Upper lobe of right lung (tissue), 1 donor: ENCODE measurements at regions not wholly inside any gene's neighbourhood (a gene's known extent, or its start where the extent isn't known, plus 50 kb on each side); places are given as distances from the start of the nearest gene placed in this dataset.

ENCODE experiments used
- ATAC-seq: fragments of 200-7000 bp; cut with Tn5 transposase; one replicate; pipeline ENCODE4 v1.9.1; 2020; ENCODE audit warnings: mild to moderate bottlenecking, moderate library complexity
- DNase-seq: peaks from one replicate; pipeline ENCODE4 v3.0.0-alpha.2; 2020
- H3K27ac ChIP-seq: fragments of 200-600 bp; one replicate; pipeline ENCODE4 v1.8.0; 2022
- H3K27me3 ChIP-seq: fragments of 200-600 bp; one replicate; pipeline ENCODE4 v1.8.0; 2022; ENCODE audit warnings: mild to moderate bottlenecking
- H3K36me3 ChIP-seq: fragments of 200-600 bp; one replicate; pipeline ENCODE4 v1.8.0; 2022
- H3K4me1 ChIP-seq: fragments of 200-600 bp; one replicate; pipeline ENCODE4 v1.8.0; 2022
- H3K4me3 ChIP-seq: fragments of 200-600 bp; one replicate; pipeline ENCODE4 v1.8.0; 2022; ENCODE audit warnings: mild to moderate bottlenecking
- H3K9me3 ChIP-seq: fragments of 200-600 bp; one replicate; pipeline ENCODE4 v1.8.0; 2022
- CTCF ChIP-seq: fragments of 200-600 bp; IDR thresholded peaks from one replicate; pipeline ENCODE4 v1.8.0; 2022; ENCODE audit warnings: antibody characterized with exemption
- intact Hi-C: fragments of 100-400 bp; cut with DNase I; formaldehyde crosslinking; loops from one replicate; pipeline ENCODE4 v1.11.0; 2022
- donor health status: DM: no; HTN: yes; CAD: no; lungs with severe emphysema.

GRCh38 chr9:82216435-82216834 lies 227.9 kb downstream of the SPATA31D1 start:
- no peaks in the 10 kb centered on the region for H3K9me3 ChIP-seq
- no peak for ATAC-seq
- no peak overlapping the region for H3K27ac ChIP-seq
- H3K36me3 ChIP-seq: no peaks in the 10 kb centered on the region
- H3K27me3 ChIP-seq: no peaks in the 10 kb centered on the region
- no peak for TF ChIP-seq CTCF
- no peak for DNase-seq
- intact Hi-C loops: no loop called here
- no peak overlapping the region for H3K4me3 ChIP-seq
- no peaks in the 10 kb centered on the region for H3K4me1 ChIP-seq

- no peak for DNase-seq
- no peaks in the 10 kb centered on the region for H3K9me3 ChIP-seq
- H3K27ac ChIP-seq: no peak overlapping the region
- no peaks in the 10 kb centered on the region for H3K27me3 ChIP-seq
- ATAC-seq: no peak
- no peaks in the 10 kb centered on the region for H3K4me1 ChIP-seq
- no peak for TF ChIP-seq CTCF
- intact Hi-C loops: no loop called here
- H3K4me3 ChIP-seq: no peak overlapping the region
- no peaks in the 10 kb centered on the region for H3K36me3 ChIP-seq
Measured at GRCh38 chr9:82223442-82223841, 234.9 kb downstream of the SPATA31D1 start.

- no peak for TF ChIP-seq CTCF
- no peaks in the 10 kb centered on the region for H3K4me1 ChIP-seq
- DNase-seq (no peak), ATAC-seq (no peak)
- no peaks in the 10 kb centered on the region for H3K27me3 ChIP-seq
- H3K27ac ChIP-seq: no peak overlapping the region
- intact Hi-C loops: no loop called here
- no peak overlapping the region for H3K4me3 ChIP-seq
- H3K36me3 ChIP-seq: no peaks in the 10 kb centered on the region
- H3K9me3 ChIP-seq: no peaks in the 10 kb centered on the region
Measured at GRCh38 chr9:82231411-82231810, 242.8 kb downstream of the SPATA31D1 start.

GRCh38 chr9:82234160-82234943 lies 245.8 kb downstream of the SPATA31D1 start:
- H3K9me3 ChIP-seq: no peaks in the 10 kb centered on the region
- intact Hi-C loops: no loop called here
- H3K36me3 ChIP-seq: no peaks in the 10 kb centered on the region
- H3K4me3 ChIP-seq: no peak overlapping the region
- H3K4me1 ChIP-seq: no peaks in the 10 kb centered on the region
- H3K27me3 ChIP-seq: no peaks in the 10 kb centered on the region
- ATAC-seq (no peak), DNase-seq (no peak)
- no peak overlapping the region for H3K27ac ChIP-seq
- TF ChIP-seq CTCF: no peak

- Histone ChIP-seq H3K27me3 (no peaks in the 10 kb centered on the region), H3K27ac (no peak overlapping the region), H3K36me3 (no peaks in the 10 kb centered on the region), H3K4me3 (no peak overlapping the region), H3K9me3 (no peaks in the 10 kb centered on the region), H3K4me1 (no peaks in the 10 kb centered on the region)
- TF ChIP-seq CTCF: no peak
- intact Hi-C loops: no loop called here
- DNase-seq (no peak), ATAC-seq (no peak)
Measured at GRCh38 chr9:82242285-82242963, 253.9 kb downstream of the SPATA31D1 start.
